ENCODE measurements at regions not wholly inside any gene's neighbourhood (a gene's known extent, or its start where the extent isn't known, plus 50 kb on each side); places are given as distances from the start of the nearest gene placed in this dataset.
"Not testable (repeated sequence)": the region's sequence is repeated elsewhere in the genome, so short reads cannot be mapped to it uniquely, and the experiment has no call there.

DNA sequence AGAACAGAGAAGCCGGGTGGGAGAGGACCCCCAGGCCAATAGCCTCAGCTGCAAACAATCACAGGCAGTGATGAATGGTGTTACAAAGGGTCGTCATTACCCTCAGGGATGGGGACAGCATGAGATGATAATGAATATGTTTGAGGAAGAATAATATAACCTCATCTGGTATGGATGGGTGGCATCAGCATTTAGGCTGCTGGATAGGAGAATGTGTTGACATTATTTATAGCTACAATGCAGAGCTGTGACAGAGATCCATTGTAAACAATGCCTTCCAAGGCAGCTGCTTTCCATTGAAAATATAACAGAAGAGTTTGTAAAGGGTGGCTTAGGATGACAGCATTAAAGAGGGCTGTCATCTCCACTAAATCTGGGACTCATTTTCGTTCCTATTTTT is 365.5 kb downstream of the KCNN2 start:
- intact Hi-C loops (cut with micrococcal nuclease), result no loop called here
- DNase-seq (no peak), ATAC-seq (no peak)
- Histone ChIP-seq H3K4me3 (ENCODE audit: low read length) (no peak overlapping the region), H3K4me1 (ENCODE audit: control insufficient read depth, insufficient read depth, low read length) (no peaks in the 10 kb centered on the region), H3K27me3 (ENCODE audit: control insufficient read depth, insufficient read depth, low read length) (no peaks in the 10 kb centered on the region), H3K36me3 (ENCODE audit: control insufficient read depth, insufficient read depth, low read length) (no peaks in the 10 kb centered on the region), H3K9me3 (ENCODE audit: control insufficient read depth, insufficient read depth, low read length) (peaks cover 3% of the 10 kb centered on the region), H3K27ac (ENCODE audit: low read length) (no peak overlapping the region)
- no peaks in the 10 kb centered on the region for H3K27me3 Mint-ChIP-seq (ENCODE audit: low read depth in 2 of 2)
- H3K4me3 Mint-ChIP-seq, result no peak overlapping the region
- H3K27ac Mint-ChIP-seq, result no peak overlapping the region
- TF ChIP-seq, protein P1, sequence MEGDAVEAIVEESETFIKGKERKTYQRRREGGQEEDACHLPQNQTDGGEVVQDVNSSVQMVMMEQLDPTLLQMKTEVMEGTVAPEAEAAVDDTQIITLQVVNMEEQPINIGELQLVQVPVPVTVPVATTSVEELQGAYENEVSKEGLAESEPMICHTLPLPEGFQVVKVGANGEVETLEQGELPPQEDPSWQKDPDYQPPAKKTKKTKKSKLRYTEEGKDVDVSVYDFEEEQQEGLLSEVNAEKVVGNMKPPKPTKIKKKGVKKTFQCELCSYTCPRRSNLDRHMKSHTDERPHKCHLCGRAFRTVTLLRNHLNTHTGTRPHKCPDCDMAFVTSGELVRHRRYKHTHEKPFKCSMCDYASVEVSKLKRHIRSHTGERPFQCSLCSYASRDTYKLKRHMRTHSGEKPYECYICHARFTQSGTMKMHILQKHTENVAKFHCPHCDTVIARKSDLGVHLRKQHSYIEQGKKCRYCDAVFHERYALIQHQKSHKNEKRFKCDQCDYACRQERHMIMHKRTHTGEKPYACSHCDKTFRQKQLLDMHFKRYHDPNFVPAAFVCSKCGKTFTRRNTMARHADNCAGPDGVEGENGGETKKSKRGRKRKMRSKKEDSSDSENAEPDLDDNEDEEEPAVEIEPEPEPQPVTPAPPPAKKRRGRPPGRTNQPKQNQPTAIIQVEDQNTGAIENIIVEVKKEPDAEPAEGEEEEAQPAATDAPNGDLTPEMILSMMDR (IDR thresholded peaks at IDR 0.05), result no peak
- H3K9me3 Mint-ChIP-seq, result peaks cover 13 to 30% of the 10 kb centered on the region in 2 donors
- WGBS (ENCODE audit: insufficient coverage), result 56% methylated on average over 2 of the region's 3 CpGs
- no peaks in the 10 kb centered on the region for H3K4me1 Mint-ChIP-seq
- H3K36me3 Mint-ChIP-seq, result peaks cover 13% of the 10 kb centered on the region

DNA sequence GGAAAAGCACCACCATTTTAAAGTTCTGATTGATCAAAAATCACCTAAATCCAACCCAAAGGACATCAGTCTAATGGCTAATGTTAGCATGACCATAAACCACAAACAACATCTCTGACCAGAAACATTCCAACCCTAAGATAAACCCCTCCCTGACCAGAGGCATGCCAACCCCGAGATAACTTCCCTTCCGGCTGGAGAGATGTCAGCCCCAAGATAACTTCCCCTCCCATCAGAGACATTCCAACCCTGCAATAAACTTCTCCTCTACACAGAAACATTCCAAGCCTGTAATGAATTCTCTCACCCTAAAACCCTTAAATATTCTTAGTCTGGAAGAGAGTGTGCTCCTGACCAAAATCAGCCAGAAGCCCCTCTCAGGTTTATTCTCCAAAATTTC is 364.3 kb downstream of the KCNN2 start:
- no peak for ATAC-seq
- H3K4me3 Mint-ChIP-seq, result no peak overlapping the region
- no peaks in the 10 kb centered on the region for H3K27me3 ChIP-seq (ENCODE audit: control insufficient read depth, insufficient read depth, low read length)
- peaks cover 24% of the 10 kb centered on the region for H3K36me3 Mint-ChIP-seq
- no peaks in the 10 kb centered on the region for H3K4me1 ChIP-seq (ENCODE audit: control insufficient read depth, insufficient read depth, low read length)
- WGBS (ENCODE audit: insufficient coverage), result 80% methylated on average over 2 of the region's 2 CpGs
- H3K27me3 Mint-ChIP-seq (ENCODE audit: low read depth in 2 of 2), result no peaks in the 10 kb centered on the region
- H3K27ac ChIP-seq (ENCODE audit: low read length), result no peak overlapping the region
- intact Hi-C loops (cut with micrococcal nuclease), result no loop called here
- H3K9me3 ChIP-seq (ENCODE audit: control insufficient read depth, insufficient read depth, low read length), result no peaks in the 10 kb centered on the region
- H3K36me3 ChIP-seq (ENCODE audit: control insufficient read depth, insufficient read depth, low read length), result no peaks in the 10 kb centered on the region
- no peaks in the 10 kb centered on the region for H3K4me1 Mint-ChIP-seq
- no peak for DNase-seq
- H3K4me3 ChIP-seq (ENCODE audit: low read length), result no peak overlapping the region
- H3K9me3 Mint-ChIP-seq, result peaks cover 13 to 30% of the 10 kb centered on the region in 2 donors
- TF ChIP-seq, protein P1 (IDR thresholded peaks at IDR 0.05), result no peak
- no peak overlapping the region for H3K27ac Mint-ChIP-seq

DNA sequence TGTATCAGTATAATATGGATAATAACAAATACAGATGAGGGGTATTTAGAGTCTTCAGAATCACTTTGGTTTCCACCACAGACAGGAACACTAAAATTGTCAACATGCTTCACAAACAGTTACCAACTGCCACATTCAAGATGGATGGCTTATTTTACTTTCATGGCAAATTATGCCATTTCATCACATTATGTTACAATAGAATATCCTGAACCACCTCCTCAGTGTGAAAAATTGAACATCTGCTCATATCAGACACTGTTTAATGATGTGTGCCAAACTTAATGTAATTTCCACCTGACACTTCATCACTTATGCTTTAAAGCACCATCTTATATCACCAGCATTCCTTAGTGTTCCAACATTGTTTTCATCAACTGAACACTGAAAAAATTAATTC is 357.4 kb downstream of the KCNN2 start:
- H3K27me3 ChIP-seq (ENCODE audit: control insufficient read depth, insufficient read depth, low read length), result no peaks in the 10 kb centered on the region
- no peak overlapping the region for H3K27ac ChIP-seq (ENCODE audit: low read length)
- no peak overlapping the region for H3K4me3 ChIP-seq (ENCODE audit: low read length)
- no peaks in the 10 kb centered on the region for H3K36me3 ChIP-seq (ENCODE audit: control insufficient read depth, insufficient read depth, low read length)
- intact Hi-C loops (cut with micrococcal nuclease), result no loop called here
- DNase-seq (no peak), ATAC-seq (no peak)
- Mint-ChIP-seq H3K9me3 (peaks cover 10 to 18% of the 10 kb centered on the region in 2 donors), H3K36me3 (peaks cover 24% of the 10 kb centered on the region), H3K27me3 (ENCODE audit: low read depth in 2 of 2) (no peaks in the 10 kb centered on the region), H3K4me3 (no peak overlapping the region), H3K4me1 (no peaks in the 10 kb centered on the region), H3K27ac (no peak overlapping the region)
- TF ChIP-seq, protein P1 (IDR thresholded peaks at IDR 0.05), result no peak
- no peaks in the 10 kb centered on the region for H3K9me3 ChIP-seq (ENCODE audit: control insufficient read depth, insufficient read depth, low read length)
- H3K4me1 ChIP-seq (ENCODE audit: control insufficient read depth, insufficient read depth, low read length), result no peaks in the 10 kb centered on the region

DNA sequence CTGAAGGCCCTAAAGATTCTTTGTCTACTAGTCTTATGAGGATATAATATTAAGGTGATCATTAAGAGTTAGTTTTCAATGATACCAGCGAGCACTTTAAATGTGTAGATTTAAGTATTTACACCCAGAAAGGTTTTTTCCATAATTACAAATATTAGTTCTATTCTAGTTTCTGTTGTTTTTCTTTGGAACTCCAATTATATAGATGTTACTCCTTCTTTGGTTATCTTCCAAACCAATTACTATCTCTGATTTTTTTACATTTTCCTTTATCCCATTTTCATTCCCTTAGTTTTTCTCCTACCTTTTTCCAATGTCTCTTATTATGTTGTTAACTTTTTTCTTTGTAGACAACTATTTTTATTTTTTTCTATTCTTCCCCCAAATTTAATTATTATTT is 355.1 kb downstream of the KCNN2 start:
- no peak overlapping the region for H3K27ac Mint-ChIP-seq
- H3K27me3 Mint-ChIP-seq (ENCODE audit: low read depth in 2 of 2), result no peaks in the 10 kb centered on the region
- Histone ChIP-seq H3K27ac (ENCODE audit: low read length) (no peak overlapping the region), H3K36me3 (ENCODE audit: control insufficient read depth, insufficient read depth, low read length) (no peaks in the 10 kb centered on the region), H3K4me1 (ENCODE audit: control insufficient read depth, insufficient read depth, low read length) (no peaks in the 10 kb centered on the region), H3K9me3 (ENCODE audit: control insufficient read depth, insufficient read depth, low read length) (no peaks in the 10 kb centered on the region), H3K27me3 (ENCODE audit: control insufficient read depth, insufficient read depth, low read length) (no peaks in the 10 kb centered on the region), H3K4me3 (ENCODE audit: low read length) (no peak overlapping the region)
- no peaks in the 10 kb centered on the region for H3K4me1 Mint-ChIP-seq
- no peak for DNase-seq
- TF ChIP-seq, protein P1 (IDR thresholded peaks at IDR 0.05), result no peak
- no peak for ATAC-seq
- intact Hi-C loops (cut with micrococcal nuclease), result no loop called here
- WGBS (ENCODE audit: insufficient coverage), result no CpG with 5 or more reads among the region's 1 CpG
- no peak overlapping the region for H3K4me3 Mint-ChIP-seq
- H3K36me3 Mint-ChIP-seq, result peaks cover 14% of the 10 kb centered on the region
- H3K9me3 Mint-ChIP-seq, result peaks cover 7 to 13% of the 10 kb centered on the region in 2 donors

DNA sequence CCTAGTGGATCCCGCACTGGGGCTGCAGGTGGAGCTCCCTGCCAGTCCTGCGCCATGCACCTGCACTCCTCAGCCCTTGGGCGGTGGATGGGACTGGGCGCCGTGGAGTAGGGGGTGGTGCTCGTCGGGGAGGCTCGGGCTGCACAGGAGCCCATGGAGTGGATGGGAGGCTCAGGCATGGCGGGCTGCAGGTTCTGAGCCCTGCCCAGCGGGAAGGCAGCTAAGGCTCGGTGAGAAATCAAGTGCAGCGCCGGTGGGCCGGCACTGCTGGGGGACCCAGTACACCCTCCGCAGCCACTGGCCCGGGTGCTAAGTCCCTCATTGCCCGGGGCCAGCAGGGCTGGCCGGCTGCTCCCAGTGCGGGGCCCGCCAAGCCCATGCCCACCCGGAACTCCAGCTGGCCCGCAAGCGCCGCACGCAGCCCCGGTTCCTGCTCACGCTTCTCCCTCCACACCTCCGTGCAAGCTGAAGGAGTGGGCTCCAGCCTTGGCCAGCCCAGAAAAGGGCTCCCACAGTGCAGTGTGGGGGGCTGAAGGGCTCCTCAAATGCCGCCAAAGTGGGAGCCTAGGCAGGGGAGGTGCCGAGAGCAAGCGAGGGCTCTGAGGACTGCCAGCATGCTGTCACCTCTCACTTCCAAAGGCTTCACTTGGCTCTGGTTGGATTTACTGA is 342.5 kb downstream of the KCNN2 start:
- WGBS (ENCODE audit: insufficient coverage), result 97% methylated on average over 29 of the region's 31 CpGs
- H3K27ac ChIP-seq (ENCODE audit: low read length); H3K9me3 Mint-ChIP-seq; ATAC-seq; H3K4me3 Mint-ChIP-seq; H3K36me3 Mint-ChIP-seq; H3K27me3 Mint-ChIP-seq (ENCODE audit: low read depth in 2 of 2); DNase-seq; H3K4me1 Mint-ChIP-seq; H3K9me3 ChIP-seq (ENCODE audit: control insufficient read depth, insufficient read depth, low read length); H3K27ac Mint-ChIP-seq; intact Hi-C loops (cut with micrococcal nuclease); H3K4me1 ChIP-seq (ENCODE audit: control insufficient read depth, insufficient read depth, low read length); H3K36me3 ChIP-seq (ENCODE audit: control insufficient read depth, insufficient read depth, low read length); H3K27me3 ChIP-seq (ENCODE audit: control insufficient read depth, insufficient read depth, low read length); H3K4me3 ChIP-seq (ENCODE audit: low read length): not testable (repeated sequence)

Measured in natural killer cell (primary cell).